HepG2 (cell line): ENCODE measurements at regions not wholly inside any gene's neighbourhood (a gene's known extent, or its start where the extent isn't known, plus 50 kb on each side); places are given as distances from the start of the nearest gene placed in this dataset.

ENCODE experiments used
- CTCF ChIP-seq: sonication (generic); formaldehyde crosslinking; IDR thresholded peaks from 2 replicates; pipeline ENCODE4 v1.5.0; 2020; ENCODE audit warnings: mild to moderate bottlenecking, missing genetic modification reagents, moderate library complexity
- EZH2 ChIP-seq: conservative IDR thresholded peaks from 2 replicates; pipeline ENCODE4 v1.6.1; 2012; ENCODE audit warnings: mild to moderate bottlenecking, low read depth, low read length, moderate library complexity
- SP2 ChIP-seq: sonication (generic); formaldehyde crosslinking; IDR thresholded peaks from 2 replicates; pipeline ENCODE4 v1.5.1; 2020; ENCODE audit warnings: mild to moderate bottlenecking, missing genetic modification reagents
- USF2 ChIP-seq, 2 experiments: sonication (generic) in 1 of 2; formaldehyde crosslinking in 1 of 2; IDR thresholded peaks; 2 replicates each; pipeline versions ENCODE4 v1.5.1 to v1.6.1; 2011 to 2020; ENCODE audit warnings: borderline replicate concordance in 1 of 2, low read depth in 1 of 2, low read length in 1 of 2, mild to moderate bottlenecking in 1 of 2, missing genetic modification reagents in 1 of 2, moderate library complexity in 1 of 2
- ZNF280D ChIP-seq: sonication (generic); formaldehyde crosslinking; IDR thresholded peaks from 2 replicates; pipeline ENCODE4 v1.5.1; 2020; ENCODE audit warnings: mild to moderate bottlenecking, missing genetic modification reagents

GRCh38 chr2:7966032-7966431 is 715.8 kb upstream of the ID2 start:
- TF ChIP-seq USF2 (IDR thresholded peaks at IDR 0.05; ENCODE audit: low read depth, low read length) (no peak), USF2 (CRISPR knock-in tag; IDR thresholded peaks at IDR 0.05; ENCODE audit: borderline replicate concordance) (no peak), SP2 (CRISPR knock-in tag) (no peak), CTCF (CRISPR knock-in tag) (no peak), EZH2 (no peak), ZNF280D (CRISPR knock-in tag) (no peak)
